Lung (tissue), 11 donors: ENCODE measurements at regions not wholly inside any gene's neighbourhood (a gene's known extent, or its start where the extent isn't known, plus 50 kb on each side); places are given as distances from the start of the nearest gene placed in this dataset.

Experiments used
- ATAC-seq: fragments of 200-7000 bp; cut with Tn5 transposase; one replicate; pipeline ENCODE4 v1.9.1; 2020; ENCODE audit warnings: moderate number of reproducible peaks; ENCODE audit not compliant: insufficient read depth, low FRiP score
- DNase-seq, 3 donors: peaks; one replicate each; pipeline ENCODE4 v3.0.0-alpha.2; 2013 to 2017
- H3K27ac ChIP-seq, 2 donors: one replicate each; pipeline ENCODE4 v1.5.1; 2013; ENCODE audit warnings: mild to moderate bottlenecking in 2 of 2, moderate library complexity in 2 of 2, control low read depth in 1 of 2, inconsistent platforms in 1 of 2, low read depth in 1 of 2, low read length in 1 of 2
- H3K27me3 ChIP-seq, 3 donors: one replicate each; pipeline ENCODE4 v1.5.1; 2013; ENCODE audit warnings: low read length in 2 of 3; ENCODE audit not compliant: control insufficient read depth in 3 of 3, insufficient read depth in 3 of 3
- H3K36me3 ChIP-seq, 4 donors: one replicate each; pipeline ENCODE4 v1.5.1; 2013; ENCODE audit warnings: low read length in 4 of 4, mild to moderate bottlenecking in 1 of 4, moderate library complexity in 1 of 4; ENCODE audit not compliant: control insufficient read depth in 4 of 4, insufficient read depth in 4 of 4
- H3K4me1 ChIP-seq, 5 donors: one replicate each; pipeline ENCODE4 v1.5.1; 2013; ENCODE audit warnings: low read length in 5 of 5, mild to moderate bottlenecking in 2 of 5, moderate library complexity in 1 of 5; ENCODE audit not compliant: control insufficient read depth in 5 of 5, insufficient read depth in 5 of 5
- H3K4me3 ChIP-seq: one replicate; pipeline ENCODE4 v1.5.1; 2013; ENCODE audit warnings: mild to moderate bottlenecking, control low read depth, moderate library complexity
- H3K9ac ChIP-seq, 2 donors: one replicate each; pipeline ENCODE4 v1.5.1; 2013; ENCODE audit warnings: low read length in 2 of 2, control low read depth in 1 of 2; ENCODE audit not compliant: insufficient read depth in 1 of 2
- H3K9me3 ChIP-seq, 4 donors: one replicate each; pipeline ENCODE4 v1.5.1; 2013; ENCODE audit warnings: low read length in 3 of 4, mild to moderate bottlenecking in 1 of 4, moderate library complexity in 1 of 4; ENCODE audit not compliant: control insufficient read depth in 4 of 4, insufficient read depth in 3 of 4
- WGBS, 2 donors: extraction: QIAGEN DNeasy Blood & Tissue Kit; methylation state at CpG; one replicate each; pipeline ENCODE4 v1.1.7; 2013; 5-methylcytosine and 5-hydroxymethylcytosine counted together
- TF ChIP-seq, protein P1 (sequence below): IDR thresholded peaks from 2 replicates; pipeline ENCODE4 v1.5.1; 2012; ENCODE audit warnings: mild to moderate bottlenecking; ENCODE audit errors: control extremely low read depth, extremely low read depth
- donor health status: control.
- donor health status: control.
- donor health status: Bipolar disorder and iron deficiency.
- donor health status: healthy.
- donor health status: DM: yes; HTN: yes; CAD: no.

DNA sequence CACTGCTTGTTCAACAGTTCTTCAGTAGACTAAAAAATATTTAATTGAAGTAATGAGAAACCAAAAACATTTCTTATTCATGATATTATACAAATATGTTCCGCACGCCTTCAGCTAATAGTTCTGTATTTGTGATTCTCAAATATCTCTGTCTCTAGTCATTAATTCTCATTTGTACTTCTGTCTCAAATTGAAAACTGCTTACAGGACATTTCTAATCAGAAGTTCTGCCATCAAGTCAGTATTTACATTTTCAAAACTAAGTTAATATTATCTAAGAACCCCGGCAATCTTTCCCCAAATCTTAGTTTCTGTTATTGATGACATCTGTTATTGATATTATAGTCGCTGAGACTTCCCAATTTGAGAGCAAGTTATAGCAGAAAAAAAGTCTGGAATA lies 78.6 kb upstream of the PGRMC2 start:
- Histone ChIP-seq H3K9ac (no peak overlapping the region), H3K4me3 (no peak overlapping the region), H3K27me3 (no peaks in the 10 kb centered on the region), H3K36me3 (no peaks in the 10 kb centered on the region), H3K27ac (no peak overlapping the region), H3K9me3 (no peaks in the 10 kb centered on the region), H3K4me1 (peaks cover 0 to 5% (median 0%) of the 10 kb centered on the region in 5 donors)
- DNase-seq (no peak), ATAC-seq (no peak)
- 91 to 95% methylated on average over 4 of the region's 4 CpGs for WGBS, 2 donors
- TF ChIP-seq, protein P1, sequence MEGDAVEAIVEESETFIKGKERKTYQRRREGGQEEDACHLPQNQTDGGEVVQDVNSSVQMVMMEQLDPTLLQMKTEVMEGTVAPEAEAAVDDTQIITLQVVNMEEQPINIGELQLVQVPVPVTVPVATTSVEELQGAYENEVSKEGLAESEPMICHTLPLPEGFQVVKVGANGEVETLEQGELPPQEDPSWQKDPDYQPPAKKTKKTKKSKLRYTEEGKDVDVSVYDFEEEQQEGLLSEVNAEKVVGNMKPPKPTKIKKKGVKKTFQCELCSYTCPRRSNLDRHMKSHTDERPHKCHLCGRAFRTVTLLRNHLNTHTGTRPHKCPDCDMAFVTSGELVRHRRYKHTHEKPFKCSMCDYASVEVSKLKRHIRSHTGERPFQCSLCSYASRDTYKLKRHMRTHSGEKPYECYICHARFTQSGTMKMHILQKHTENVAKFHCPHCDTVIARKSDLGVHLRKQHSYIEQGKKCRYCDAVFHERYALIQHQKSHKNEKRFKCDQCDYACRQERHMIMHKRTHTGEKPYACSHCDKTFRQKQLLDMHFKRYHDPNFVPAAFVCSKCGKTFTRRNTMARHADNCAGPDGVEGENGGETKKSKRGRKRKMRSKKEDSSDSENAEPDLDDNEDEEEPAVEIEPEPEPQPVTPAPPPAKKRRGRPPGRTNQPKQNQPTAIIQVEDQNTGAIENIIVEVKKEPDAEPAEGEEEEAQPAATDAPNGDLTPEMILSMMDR: no peak

DNA sequence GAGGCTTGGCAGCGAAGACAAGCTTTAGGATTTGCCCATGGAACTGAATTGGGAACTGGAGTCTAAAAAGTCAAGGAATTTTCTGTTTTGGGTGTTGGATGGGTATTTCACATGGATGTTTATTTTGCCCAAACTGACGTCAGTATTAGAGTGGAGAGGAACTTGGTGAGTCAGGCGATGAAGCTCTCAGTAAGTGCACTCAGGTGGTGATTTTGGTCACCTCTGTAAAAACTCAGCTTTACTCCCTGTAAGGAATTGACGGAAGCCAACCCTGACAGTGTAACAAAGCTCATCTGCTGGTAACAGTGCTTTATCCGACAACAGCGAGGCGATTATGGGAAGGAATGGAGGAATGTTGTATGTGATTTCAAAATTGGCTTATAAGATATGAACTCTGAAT lies 77.0 kb upstream of the PGRMC2 start:
- no peak for ATAC-seq
- TF ChIP-seq, protein P1: no peak
- no peak for DNase-seq
- Histone ChIP-seq H3K9ac (no peak overlapping the region), H3K9me3 (no peaks in the 10 kb centered on the region), H3K4me1 (peaks cover 0 to 5% (median 0%) of the 10 kb centered on the region in 5 donors), H3K27ac (no peak overlapping the region), H3K36me3 (no peaks in the 10 kb centered on the region), H3K4me3 (no peak overlapping the region), H3K27me3 (no peaks in the 10 kb centered on the region)
- 92% methylated on average over 7 of the region's 7 CpGs for WGBS, 2 donors

DNA sequence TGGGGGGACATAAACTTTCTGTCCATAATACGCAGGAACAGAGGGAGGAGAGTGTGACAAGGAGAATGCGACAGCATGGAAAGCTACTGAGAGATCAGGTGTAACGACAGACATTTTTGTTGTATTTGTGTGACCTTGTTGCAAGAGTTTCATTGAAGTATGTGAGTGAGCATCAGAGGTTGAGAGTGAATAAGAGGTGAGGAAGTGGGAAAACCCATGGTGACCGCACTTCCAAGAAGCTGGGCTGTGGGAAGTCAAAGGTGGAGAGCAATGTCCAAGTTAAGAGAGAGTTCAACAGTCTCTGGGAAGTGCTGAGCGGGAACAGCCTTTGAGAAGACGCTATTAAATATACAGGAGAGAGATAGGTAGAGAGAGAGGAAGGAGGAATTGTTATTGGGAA lies 76.4 kb upstream of the PGRMC2 start:
- ATAC-seq: no peak
- Histone ChIP-seq H3K4me1 (peaks cover 0 to 5% (median 0%) of the 10 kb centered on the region in 5 donors), H3K4me3 (no peak overlapping the region), H3K27me3 (no peaks in the 10 kb centered on the region), H3K27ac (no peak overlapping the region), H3K36me3 (no peaks in the 10 kb centered on the region), H3K9me3 (no peaks in the 10 kb centered on the region), H3K9ac (no peak overlapping the region)
- 96 to 97% methylated on average over 6 of the region's 6 CpGs for WGBS, 2 donors
- no peak for DNase-seq
- TF ChIP-seq, protein P1: no peak

DNA sequence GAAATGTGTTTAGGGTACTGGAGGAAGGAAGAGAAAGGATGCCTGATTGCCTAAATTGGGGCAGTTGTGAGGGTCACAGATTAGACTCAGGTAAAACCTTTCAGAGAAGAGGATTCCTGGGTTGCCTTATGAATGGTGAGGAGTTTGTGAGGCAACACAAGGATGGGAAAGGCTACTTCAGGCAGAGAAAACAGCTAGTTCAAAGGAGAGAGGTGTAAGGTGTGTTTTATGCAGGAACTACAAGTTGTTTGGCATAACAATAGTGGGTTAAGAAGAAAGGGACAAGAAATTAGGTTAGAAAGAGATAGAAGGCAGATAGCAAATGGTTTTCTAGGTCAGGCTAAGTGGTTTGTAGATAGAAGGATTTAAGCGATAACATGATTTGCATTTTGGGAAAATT lies 75.1 kb upstream of the PGRMC2 start:
- H3K36me3 ChIP-seq: no peaks in the 10 kb centered on the region
- no peak overlapping the region for H3K9ac ChIP-seq
- ATAC-seq: no peak
- no peak for DNase-seq
- WGBS, 2 donors: 97 to 99% methylated on average over 1 of the region's 1 CpG
- H3K9me3 ChIP-seq: no peaks in the 10 kb centered on the region
- peaks cover 0 to 5% (median 3%) of the 10 kb centered on the region in 5 donors for H3K4me1 ChIP-seq
- no peak overlapping the region for H3K27ac ChIP-seq
- no peak overlapping the region for H3K4me3 ChIP-seq
- H3K27me3 ChIP-seq: no peaks in the 10 kb centered on the region
- TF ChIP-seq, protein P1: no peak
